Cardiac fibroblast (primary cell): ENCODE measurements at regions not wholly inside any gene's neighbourhood (a gene's known extent, or its start where the extent isn't known, plus 50 kb on each side); places are given as distances from the start of the nearest gene placed in this dataset.

Experiments used
- DNase-seq, 2 donors: peaks; one replicate each; pipeline versions ENCODE4 v3.0.0 to v3.0.0-alpha.2; 2010; ENCODE audit warnings: low read depth in 2 of 2
- H3K4me3 ChIP-seq, 2 donors: replicated peaks in 1 of 2; 1 replicate in 1 of 2; 2 replicates in 1 of 2; pipeline ENCODE4 v1.5.1; 2011; ENCODE audit warnings: low read depth in 2 of 2, low read length in 2 of 2, mild to moderate bottlenecking in 2 of 2, moderate library complexity in 1 of 2
- CTCF ChIP-seq: IDR thresholded peaks from one replicate; pipeline ENCODE4 v1.5.1; 2011; ENCODE audit warnings: low read depth, mild to moderate bottlenecking, low read length, inconsistent platforms

- DNase-seq: no peak
- no peak for TF ChIP-seq CTCF
- no peak overlapping the region for H3K4me3 ChIP-seq
Observed at GRCh38 chr5:154631141-154631540, 124.0 kb upstream of the LARP1 start.

- TF ChIP-seq CTCF: no peak
- H3K4me3 ChIP-seq: no peak overlapping the region
- DNase-seq: no peak
Observed at GRCh38 chr5:154630410-154630809, 124.8 kb upstream of the LARP1 start.

GRCh38 chr5:154628685-154629084 is 126.5 kb upstream of the LARP1 start:
- DNase-seq: no peak
- no peak overlapping the region for H3K4me3 ChIP-seq

GRCh38 chr5:154627698-154628678 is 127.2 kb upstream of the LARP1 start:
- DNase-seq: peak in 1 of 2 donors; percentile 34
- no peak for TF ChIP-seq CTCF
- H3K4me3 ChIP-seq: no peak overlapping the region

More at GRCh38 chr5:154628685-154629084, 126.5 kb upstream of the LARP1 start:
- TF ChIP-seq CTCF: no peak

GRCh38 chr5:154626876-154627557 is 128.2 kb upstream of the LARP1 start:
- no peak overlapping the region for H3K4me3 ChIP-seq

GRCh38 chr5:154625031-154625430 is 130.1 kb upstream of the LARP1 start:
- DNase-seq: no peak
- H3K4me3 ChIP-seq: no peak overlapping the region
- no peak for TF ChIP-seq CTCF

More at GRCh38 chr5:154626876-154627557, 128.2 kb upstream of the LARP1 start:
- TF ChIP-seq CTCF: no peak
- DNase-seq: no peak
